ENCODE measurements at regions not wholly inside any gene's neighbourhood (a gene's known extent, or its start where the extent isn't known, plus 50 kb on each side); places are given as distances from the start of the nearest gene placed in this dataset.

DNA sequence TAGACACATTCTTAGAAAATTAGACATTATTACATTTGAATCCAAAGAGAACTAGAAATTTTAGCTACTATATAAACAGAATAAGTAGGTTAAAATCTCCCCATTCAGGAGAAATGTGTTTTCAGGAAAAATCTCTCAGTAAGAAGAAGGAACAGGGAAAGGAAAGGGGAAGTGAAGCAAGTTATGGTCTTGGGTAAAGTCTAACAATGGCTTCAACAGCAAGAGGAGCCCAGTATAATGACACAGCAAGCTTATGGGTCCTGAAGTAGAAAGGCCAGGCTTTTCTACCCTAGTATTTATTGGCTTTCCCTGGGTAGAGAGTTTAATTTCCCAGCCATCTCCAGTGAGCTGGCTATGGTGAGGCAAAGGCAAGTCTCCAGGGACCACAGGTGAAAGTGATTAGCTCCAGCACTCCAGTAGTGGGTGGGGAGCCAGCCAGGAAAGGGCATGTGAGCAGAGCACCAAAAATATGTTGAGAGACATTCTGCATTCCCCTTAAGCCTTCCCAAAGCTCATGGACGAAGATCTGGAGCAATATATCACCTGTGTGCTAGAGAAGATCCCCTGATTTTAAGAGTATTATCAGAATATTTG, 981.7 kb downstream of the NR2F1-AS1 start:
- no peaks in the 10 kb centered on the region for H3K4me1 Mint-ChIP-seq (ENCODE audit: low read depth)
- no peaks in the 10 kb centered on the region for H3K27me3 Mint-ChIP-seq (ENCODE audit: low read depth)
- H3K9me3 Mint-ChIP-seq (ENCODE audit: low read depth), result no peaks in the 10 kb centered on the region
- no peak for DNase-seq (ENCODE audit: low spot score)
- TF ChIP-seq, protein P1, sequence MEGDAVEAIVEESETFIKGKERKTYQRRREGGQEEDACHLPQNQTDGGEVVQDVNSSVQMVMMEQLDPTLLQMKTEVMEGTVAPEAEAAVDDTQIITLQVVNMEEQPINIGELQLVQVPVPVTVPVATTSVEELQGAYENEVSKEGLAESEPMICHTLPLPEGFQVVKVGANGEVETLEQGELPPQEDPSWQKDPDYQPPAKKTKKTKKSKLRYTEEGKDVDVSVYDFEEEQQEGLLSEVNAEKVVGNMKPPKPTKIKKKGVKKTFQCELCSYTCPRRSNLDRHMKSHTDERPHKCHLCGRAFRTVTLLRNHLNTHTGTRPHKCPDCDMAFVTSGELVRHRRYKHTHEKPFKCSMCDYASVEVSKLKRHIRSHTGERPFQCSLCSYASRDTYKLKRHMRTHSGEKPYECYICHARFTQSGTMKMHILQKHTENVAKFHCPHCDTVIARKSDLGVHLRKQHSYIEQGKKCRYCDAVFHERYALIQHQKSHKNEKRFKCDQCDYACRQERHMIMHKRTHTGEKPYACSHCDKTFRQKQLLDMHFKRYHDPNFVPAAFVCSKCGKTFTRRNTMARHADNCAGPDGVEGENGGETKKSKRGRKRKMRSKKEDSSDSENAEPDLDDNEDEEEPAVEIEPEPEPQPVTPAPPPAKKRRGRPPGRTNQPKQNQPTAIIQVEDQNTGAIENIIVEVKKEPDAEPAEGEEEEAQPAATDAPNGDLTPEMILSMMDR (IDR thresholded peaks at IDR 0.05), result no peak
- H3K4me3 Mint-ChIP-seq (ENCODE audit: unreplicated experiment), result no peak overlapping the region
- no peak overlapping the region for H3K27ac Mint-ChIP-seq (ENCODE audit: unreplicated experiment)
- no peaks in the 10 kb centered on the region for H3K36me3 Mint-ChIP-seq (ENCODE audit: low read depth)

DNA sequence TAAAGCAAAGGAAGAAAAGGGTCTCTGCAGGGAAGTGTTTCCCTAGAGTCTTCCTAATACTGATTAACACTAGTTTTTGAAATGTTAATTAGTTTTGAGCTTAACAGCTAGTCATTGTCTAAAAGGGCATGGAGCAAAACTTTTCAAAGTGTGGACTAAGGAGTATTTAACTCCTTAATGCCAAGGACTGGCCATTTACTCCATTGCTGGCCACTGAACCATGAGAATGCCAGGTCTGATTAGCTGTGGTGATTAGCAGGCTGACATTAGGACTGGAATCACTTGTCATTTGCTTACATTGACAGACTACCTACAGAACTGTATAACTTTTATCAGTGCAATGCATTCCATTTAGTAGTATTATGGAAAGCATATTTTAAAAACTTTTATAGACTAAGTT, 987.0 kb downstream of the NR2F1-AS1 start:
- TF ChIP-seq, protein P1 (IDR thresholded peaks at IDR 0.05), result no peak
- DNase-seq (ENCODE audit: low spot score), result no peak
- Mint-ChIP-seq H3K36me3 (ENCODE audit: low read depth) (no peaks in the 10 kb centered on the region), H3K27ac (ENCODE audit: unreplicated experiment) (no peak overlapping the region), H3K4me1 (ENCODE audit: low read depth) (no peaks in the 10 kb centered on the region), H3K9me3 (ENCODE audit: low read depth) (no peaks in the 10 kb centered on the region), H3K27me3 (ENCODE audit: low read depth) (no peaks in the 10 kb centered on the region), H3K4me3 (ENCODE audit: unreplicated experiment) (no peak overlapping the region)

DNA sequence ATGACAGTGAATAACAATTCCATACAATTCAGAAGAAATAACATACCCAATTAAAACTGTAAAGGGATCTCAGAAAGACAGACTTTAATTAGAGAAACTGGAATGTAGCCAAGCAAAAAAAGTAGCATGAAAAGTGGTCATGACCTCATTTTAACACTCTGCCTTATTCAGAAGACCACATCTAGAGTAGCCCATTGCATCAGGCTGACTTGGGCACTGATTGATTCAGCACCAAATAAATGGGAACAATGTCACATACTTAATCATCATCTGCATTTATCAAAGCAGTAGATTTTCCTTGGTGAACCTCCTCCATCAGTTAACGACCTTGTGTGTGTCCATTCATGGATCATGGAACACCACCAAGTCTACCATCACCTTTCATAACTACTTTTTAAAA, 992.1 kb downstream of the NR2F1-AS1 start:
- Mint-ChIP-seq H3K36me3 (ENCODE audit: low read depth) (peaks cover 3% of the 10 kb centered on the region), H3K27ac (ENCODE audit: unreplicated experiment) (no peak overlapping the region), H3K4me3 (ENCODE audit: unreplicated experiment) (no peak overlapping the region), H3K9me3 (ENCODE audit: low read depth) (peaks cover 5% of the 10 kb centered on the region), H3K4me1 (ENCODE audit: low read depth) (peaks cover 2% of the 10 kb centered on the region), H3K27me3 (ENCODE audit: low read depth) (no peaks in the 10 kb centered on the region)
- no peak for DNase-seq (ENCODE audit: low spot score)
- TF ChIP-seq, protein P1 (IDR thresholded peaks at IDR 0.05), result no peak

DNA sequence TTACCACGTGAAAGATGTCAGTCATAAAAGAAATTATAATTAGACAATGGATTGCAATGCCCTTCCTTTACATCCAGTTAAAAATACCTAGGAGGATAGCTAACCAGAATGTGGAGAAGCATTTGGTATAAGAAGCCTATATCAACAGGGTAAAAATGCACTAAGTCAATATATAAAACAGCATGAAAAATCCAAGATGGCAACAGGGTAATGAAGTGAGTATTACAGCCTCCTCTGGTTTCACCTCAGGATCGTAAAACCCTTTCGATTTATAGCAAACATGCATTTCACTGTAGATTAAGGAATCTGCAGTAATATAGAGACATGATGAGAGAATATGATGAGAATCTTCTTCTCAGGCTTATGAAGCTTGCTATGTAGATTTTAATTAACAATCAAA, 999.3 kb downstream of the NR2F1-AS1 start:
- no peaks in the 10 kb centered on the region for H3K27me3 Mint-ChIP-seq (ENCODE audit: low read depth)
- no peak overlapping the region for H3K4me3 Mint-ChIP-seq (ENCODE audit: unreplicated experiment)
- TF ChIP-seq, protein P1 (IDR thresholded peaks at IDR 0.05), result no peak
- H3K4me1 Mint-ChIP-seq (ENCODE audit: low read depth), result peaks cover 6% of the 10 kb centered on the region
- peaks cover 6% of the 10 kb centered on the region for H3K36me3 Mint-ChIP-seq (ENCODE audit: low read depth)
- no peak for DNase-seq (ENCODE audit: low spot score)
- no peak overlapping the region for H3K27ac Mint-ChIP-seq (ENCODE audit: unreplicated experiment)
- H3K9me3 Mint-ChIP-seq (ENCODE audit: low read depth), result peaks cover 10% of the 10 kb centered on the region

DNA sequence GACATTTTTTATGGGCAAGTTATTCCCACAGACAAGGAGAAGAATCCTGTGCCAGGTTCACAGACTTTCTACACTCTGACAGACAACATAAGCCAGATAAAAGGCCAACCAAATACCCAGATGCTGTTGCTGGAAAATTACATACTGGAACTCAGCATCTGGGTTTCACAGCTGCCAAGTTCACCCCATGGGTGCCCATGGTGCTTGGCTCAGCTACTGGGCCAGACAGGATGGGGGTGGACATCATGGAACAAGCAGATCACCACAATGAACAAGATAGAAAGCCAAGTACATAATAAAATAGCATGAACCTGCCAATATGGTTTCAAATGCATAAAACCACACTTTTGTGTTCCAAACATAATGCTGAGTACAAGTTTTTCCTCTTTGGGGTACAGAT, 999.8 kb downstream of the NR2F1-AS1 start:
- Mint-ChIP-seq H3K27ac (ENCODE audit: unreplicated experiment) (no peak overlapping the region), H3K4me1 (ENCODE audit: low read depth) (peaks cover 6% of the 10 kb centered on the region), H3K4me3 (ENCODE audit: unreplicated experiment) (no peak overlapping the region), H3K9me3 (ENCODE audit: low read depth) (peaks cover 10% of the 10 kb centered on the region), H3K27me3 (ENCODE audit: low read depth) (no peaks in the 10 kb centered on the region), H3K36me3 (ENCODE audit: low read depth) (peaks cover 6% of the 10 kb centered on the region)
- TF ChIP-seq, protein P1 (IDR thresholded peaks at IDR 0.05), result no peak
- DNase-seq (ENCODE audit: low spot score), result no peak
